Type B pancreatic cell (in vitro differentiated cells): ENCODE measurements at regions not wholly inside any gene's neighbourhood (a gene's known extent, or its start where the extent isn't known, plus 50 kb on each side); places are given as distances from the start of the nearest gene placed in this dataset.
A peak's percentile ranks its signal among the peaks of the same experiment; 100 is the strongest.

ENCODE experiments used
- DNase-seq: peaks from one replicate; pipeline ENCODE4 v3.0.0; 2021; ENCODE audit warnings: mixed read lengths; ENCODE audit not compliant: unreplicated experiment; ENCODE audit errors: extremely low spot score
- H3K27ac Mint-ChIP-seq: 2 replicates; pipeline ENCODE4 v1.8.0; 2021; ENCODE audit warnings: mild to moderate bottlenecking, mixed read lengths
- H3K27me3 Mint-ChIP-seq: 2 replicates; pipeline ENCODE4 v1.8.0; 2021; ENCODE audit warnings: mixed read lengths
- H3K36me3 Mint-ChIP-seq: 2 replicates; pipeline ENCODE4 v1.8.0; 2021; ENCODE audit warnings: mixed read lengths
- H3K4me1 Mint-ChIP-seq: one replicate; pipeline ENCODE4 v1.8.0; 2021; ENCODE audit warnings: mixed read lengths; ENCODE audit not compliant: unreplicated experiment
- H3K4me3 Mint-ChIP-seq: 2 replicates; pipeline ENCODE4 v1.8.0; 2021; ENCODE audit warnings: mild to moderate bottlenecking, mixed read lengths
- H3K9me3 Mint-ChIP-seq: 2 replicates; pipeline ENCODE4 v1.8.0; 2021; ENCODE audit warnings: mixed read lengths
- CTCF ChIP-seq: fragments of 200-600 bp; sonication (generic); conservative IDR thresholded peaks from 2 replicates; pipeline ENCODE4 v1.5.0; 2021; ENCODE audit warnings: antibody characterized with exemption, mild to moderate bottlenecking

DNA sequence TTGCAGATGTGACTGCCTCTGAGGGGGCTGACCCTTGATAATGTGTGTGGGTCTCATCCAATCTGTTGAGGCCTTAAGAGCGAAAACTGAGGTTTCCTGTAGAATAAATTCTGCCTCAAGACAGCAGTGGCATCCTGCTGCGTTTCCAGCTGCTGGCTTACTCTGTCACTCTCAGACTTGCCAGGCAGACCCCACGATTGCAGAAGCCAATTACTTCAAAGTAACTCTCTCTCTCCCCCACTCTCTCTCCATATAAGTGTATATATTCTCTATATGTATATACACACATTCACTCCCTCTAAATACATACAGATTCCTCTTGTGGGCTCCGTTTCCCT is 152.5 kb upstream of the ALKAL2 start:
- peaks cover 9% of the 10 kb centered on the region for H3K4me1 Mint-ChIP-seq
- no peaks in the 10 kb centered on the region for H3K36me3 Mint-ChIP-seq
- DNase-seq = no peak
- no peak overlapping the region for H3K27ac Mint-ChIP-seq
- H3K9me3 Mint-ChIP-seq = no peaks in the 10 kb centered on the region
- TF ChIP-seq CTCF = no peak
- H3K4me3 Mint-ChIP-seq = no peak overlapping the region
- no peaks in the 10 kb centered on the region for H3K27me3 Mint-ChIP-seq

- TF ChIP-seq CTCF = no peak
- Mint-ChIP-seq H3K27ac (peak overlapping the region; percentile 99), H3K4me3 (no peak overlapping the region), H3K27me3 (no peaks in the 10 kb centered on the region), H3K4me1 (peaks cover 8% of the 10 kb centered on the region), H3K36me3 (no peaks in the 10 kb centered on the region), H3K9me3 (no peaks in the 10 kb centered on the region)
- no peak for DNase-seq
Measured at GRCh38 chr2:439556-440402, 151.9 kb upstream of the ALKAL2 start.

DNA sequence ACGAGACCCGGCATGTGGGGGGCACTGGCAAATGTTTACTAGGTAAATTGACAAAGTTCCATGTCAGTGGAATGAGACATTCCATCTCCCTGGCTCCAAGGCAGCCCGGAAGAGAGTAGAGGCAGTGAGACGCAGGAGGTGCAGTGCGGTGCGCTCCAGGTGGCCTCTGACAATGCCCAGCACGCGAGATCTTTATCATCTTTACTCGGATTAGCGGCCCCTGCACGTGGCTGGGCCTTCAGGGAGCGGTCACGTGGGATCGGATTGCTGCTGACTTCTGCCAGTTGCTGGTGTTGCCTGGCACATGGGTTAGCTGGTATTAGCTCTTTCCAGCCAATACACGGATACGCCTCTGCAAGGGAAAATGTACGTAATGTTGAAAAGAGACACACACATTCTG is 151.2 kb upstream of the ALKAL2 start:
- no peak for TF ChIP-seq CTCF
- Mint-ChIP-seq H3K4me1 (peaks cover 8% of the 10 kb centered on the region), H3K4me3 (no peak overlapping the region), H3K27me3 (no peaks in the 10 kb centered on the region), H3K27ac (peak overlapping the region; percentile 99), H3K36me3 (no peaks in the 10 kb centered on the region), H3K9me3 (no peaks in the 10 kb centered on the region)
- DNase-seq = no peak

DNA sequence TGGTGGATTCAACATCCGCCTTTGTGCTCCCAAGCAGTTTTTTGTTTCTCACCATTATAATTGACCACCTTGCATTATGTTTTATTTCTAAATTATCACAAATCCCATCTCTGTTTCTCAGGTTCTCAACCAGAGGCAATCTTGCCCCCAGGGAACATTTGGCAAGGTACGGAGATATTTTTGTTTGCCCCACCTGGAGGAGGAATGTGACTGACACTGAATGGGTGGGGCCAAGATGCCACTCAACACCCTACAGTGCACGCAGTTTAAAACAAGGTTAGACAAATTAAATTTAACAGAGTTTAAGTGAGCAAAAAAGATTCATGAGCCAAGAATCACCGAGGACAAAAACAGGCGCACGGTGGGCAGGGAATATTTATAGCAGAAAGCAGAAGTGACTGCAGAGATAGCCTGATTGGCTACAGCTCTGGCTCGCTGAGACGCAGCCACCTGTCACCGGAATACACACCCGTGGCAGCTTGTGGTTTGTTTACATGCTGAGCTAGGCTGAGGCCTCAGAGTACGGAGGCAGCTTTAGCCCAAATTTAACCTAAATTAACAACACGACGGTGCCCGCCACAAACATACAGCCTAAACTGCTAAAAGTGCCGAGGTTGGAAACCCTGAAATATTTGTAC is 150.0 kb upstream of the ALKAL2 start:
- H3K4me1 Mint-ChIP-seq = peaks cover 8% of the 10 kb centered on the region
- H3K4me3 Mint-ChIP-seq = peak overlapping the region; percentile 77
- H3K36me3 Mint-ChIP-seq = no peaks in the 10 kb centered on the region
- no peak for TF ChIP-seq CTCF
- peak overlapping the region; percentile 99 for H3K27ac Mint-ChIP-seq
- DNase-seq = no peak
- no peaks in the 10 kb centered on the region for H3K27me3 Mint-ChIP-seq
- H3K9me3 Mint-ChIP-seq = no peaks in the 10 kb centered on the region

GRCh38 chr2:437180-437579 is 149.3 kb upstream of the ALKAL2 start:
- H3K27me3 Mint-ChIP-seq = no peaks in the 10 kb centered on the region
- H3K27ac Mint-ChIP-seq = peak overlapping the region; percentile 99
- no peak for DNase-seq
- H3K36me3 Mint-ChIP-seq = no peaks in the 10 kb centered on the region
- TF ChIP-seq CTCF = no peak
- no peak overlapping the region for H3K4me3 Mint-ChIP-seq
- no peaks in the 10 kb centered on the region for H3K9me3 Mint-ChIP-seq
- peaks cover 8% of the 10 kb centered on the region for H3K4me1 Mint-ChIP-seq
